H9 (cell line): ENCODE measurements at regions not wholly inside any gene's neighbourhood (a gene's known extent, or its start where the extent isn't known, plus 50 kb on each side); places are given as distances from the start of the nearest gene placed in this dataset.

ENCODE experiments used
- DNase-seq: peaks from one replicate; pipeline ENCODE4 v3.0.0-alpha.2; 2017
- H2AFZ ChIP-seq: one replicate; pipeline ENCODE4 v1.6.1; 2013; ENCODE audit warnings: mild to moderate bottlenecking, low read length, control low read depth, moderate library complexity
- H2AK5ac ChIP-seq: 2 replicates; pipeline ENCODE4 v1.6.1; 2013; ENCODE audit warnings: low read length, control low read depth, mixed read lengths; ENCODE audit not compliant: insufficient read length
- H2BK120ac ChIP-seq: one replicate; pipeline ENCODE4 v1.6.1; 2013; ENCODE audit warnings: low read depth, mild to moderate bottlenecking, low read length, control low read depth, inconsistent platforms; ENCODE audit not compliant: poor library complexity, severe bottlenecking
- H2BK12ac ChIP-seq: 2 replicates; pipeline ENCODE4 v1.6.1; 2013; ENCODE audit warnings: low read length, control low read depth, mixed read lengths, low read depth; ENCODE audit not compliant: insufficient read length
- H2BK15ac ChIP-seq: 2 replicates; pipeline ENCODE4 v1.6.1; 2013; ENCODE audit warnings: low read depth, low read length, control low read depth
- H2BK20ac ChIP-seq: one replicate; pipeline ENCODE4 v1.6.1; 2013; ENCODE audit warnings: low read depth, mild to moderate bottlenecking, low read length, control low read depth, inconsistent platforms; ENCODE audit not compliant: poor library complexity, severe bottlenecking
- H2BK5ac ChIP-seq: 2 replicates; pipeline ENCODE4 v1.6.1; 2013; ENCODE audit warnings: low read length, control low read depth, mixed read lengths; ENCODE audit not compliant: insufficient read length
- H3K14ac ChIP-seq: 2 replicates; pipeline ENCODE4 v1.6.1; 2013; ENCODE audit warnings: low read length, control low read depth; ENCODE audit not compliant: insufficient read depth
- H3K18ac ChIP-seq: 2 replicates; pipeline ENCODE4 v1.6.1; 2013; ENCODE audit warnings: low read depth, mild to moderate bottlenecking, mixed read lengths, low read length, control low read depth; ENCODE audit not compliant: insufficient read length
- H3K23ac ChIP-seq: 2 replicates; pipeline ENCODE4 v1.6.1; 2013; ENCODE audit warnings: low read length, control low read depth, mixed read lengths, low read depth; ENCODE audit not compliant: insufficient read length
- H3K23me2 ChIP-seq: 2 replicates; pipeline ENCODE4 v1.6.1; 2013; ENCODE audit warnings: low read depth, mild to moderate bottlenecking, mixed read lengths, low read length, control low read depth; ENCODE audit not compliant: insufficient read length, poor library complexity, severe bottlenecking
- H3K27ac ChIP-seq: 2 replicates; pipeline ENCODE4 v1.5.1; 2013; ENCODE audit warnings: low read length, control low read depth, mixed read lengths, low read depth; ENCODE audit not compliant: insufficient read length
- H3K27me3 ChIP-seq: 2 replicates; pipeline ENCODE4 v1.6.1; 2013; ENCODE audit warnings: low read length, control low read depth, inconsistent platforms; ENCODE audit not compliant: insufficient read depth
- H3K4ac ChIP-seq: 2 replicates; pipeline ENCODE4 v1.6.1; 2013; ENCODE audit warnings: low read depth, mild to moderate bottlenecking, control low read depth, inconsistent platforms, low read length, moderate library complexity
- H3K4me1 ChIP-seq: 2 replicates; pipeline ENCODE4 v1.6.1; 2013; ENCODE audit warnings: low read length, control low read depth, inconsistent platforms; ENCODE audit not compliant: insufficient read depth
- H3K4me2 ChIP-seq: 2 replicates; pipeline ENCODE4 v1.6.1; 2013; ENCODE audit warnings: low read length, control low read depth, mixed read lengths; ENCODE audit not compliant: insufficient read length, insufficient read depth
- H3K56ac ChIP-seq: 2 replicates; pipeline ENCODE4 v1.6.1; 2013; ENCODE audit warnings: low read depth, mild to moderate bottlenecking, mixed read lengths, low read length, control low read depth; ENCODE audit not compliant: insufficient read length
- H3K79me1 ChIP-seq: 2 replicates; pipeline ENCODE4 v1.6.1; 2013; ENCODE audit warnings: low read depth, mild to moderate bottlenecking, moderate library complexity, low read length, control low read depth, inconsistent platforms; ENCODE audit not compliant: insufficient read depth, poor library complexity, severe bottlenecking
- H3K79me2 ChIP-seq: 2 replicates; pipeline ENCODE4 v1.6.1; 2013; ENCODE audit warnings: low read length, control low read depth, inconsistent platforms; ENCODE audit not compliant: insufficient read depth
- H3K9ac ChIP-seq: 2 replicates; pipeline ENCODE4 v1.6.1; 2013; ENCODE audit warnings: low read length, control low read depth, mixed read lengths; ENCODE audit not compliant: insufficient read length; ENCODE audit errors: extremely low read depth
- H3K9me3 ChIP-seq: one replicate; pipeline ENCODE4 v1.6.1; 2013; ENCODE audit warnings: low read depth, low read length, inconsistent platforms; ENCODE audit not compliant: control insufficient read depth
- H3T11ph ChIP-seq: one replicate; pipeline ENCODE4 v1.6.1; 2013; ENCODE audit warnings: mild to moderate bottlenecking, low read length, control low read depth, inconsistent platforms
- H4K20me1 ChIP-seq: one replicate; pipeline ENCODE4 v1.6.1; 2013; ENCODE audit not compliant: control insufficient read depth, insufficient read length, insufficient read depth
- H4K5ac ChIP-seq: 2 replicates; pipeline ENCODE4 v1.6.1; 2013; ENCODE audit warnings: low read depth, mild to moderate bottlenecking, mixed read lengths, low read length, control low read depth; ENCODE audit not compliant: insufficient read length
- H4K8ac ChIP-seq: replicated peaks from 2 replicates; pipeline ENCODE4 v1.6.1; 2013; ENCODE audit warnings: low read length, control low read depth, mixed read lengths, low read depth; ENCODE audit not compliant: insufficient read length
- H4K91ac ChIP-seq: 2 replicates; pipeline ENCODE4 v1.6.1; 2013; ENCODE audit warnings: low read depth, mild to moderate bottlenecking, moderate library complexity, mixed read lengths, low read length, control low read depth; ENCODE audit not compliant: insufficient read length
- H3K27ac Mint-ChIP-seq, 3 experiments: 2 replicates in 2 of 3; 3 replicates in 1 of 3; pipeline ENCODE4 v1.8.0; 2020 to 2021; ENCODE audit warnings: mixed read lengths in 3 of 3, mild to moderate bottlenecking in 1 of 3, moderate library complexity in 1 of 3
- H3K27me3 Mint-ChIP-seq: 2 replicates; pipeline ENCODE4 v1.8.0; 2021; ENCODE audit warnings: low read depth, mild to moderate bottlenecking, moderate library complexity, mixed read lengths
- H3K36me3 Mint-ChIP-seq, 3 experiments: 2 replicates in 2 of 3; 3 replicates in 1 of 3; pipeline ENCODE4 v1.8.0; 2020 to 2021; ENCODE audit warnings: low read depth in 3 of 3, mixed read lengths in 3 of 3; ENCODE audit not compliant: insufficient read depth in 1 of 3
- H3K4me1 Mint-ChIP-seq, 2 experiments: 2 replicates each; pipeline ENCODE4 v1.8.0; 2020; ENCODE audit warnings: mixed read lengths in 2 of 2
- H3K4me3 Mint-ChIP-seq, 2 experiments: 2 replicates in 1 of 2; 3 replicates in 1 of 2; pipeline ENCODE4 v1.8.0; 2020 to 2021; ENCODE audit warnings: mild to moderate bottlenecking in 2 of 2, mixed read lengths in 2 of 2, moderate library complexity in 1 of 2
- H3K9me3 Mint-ChIP-seq, 2 experiments: 2 replicates in 1 of 2; 3 replicates in 1 of 2; pipeline ENCODE4 v1.8.0; 2020; ENCODE audit warnings: mild to moderate bottlenecking in 2 of 2, mixed read lengths in 2 of 2, moderate library complexity in 1 of 2
- WGBS: extraction: QIAGEN DNeasy Blood & Tissue Kit; methylation state at CpG from one replicate; pipeline ENCODE4 v1.1.7; 2013; ENCODE audit warnings: missing lambda C conversion rate, low lambda C conversion rate, mixed read lengths; ENCODE audit not compliant: insufficient read length; ENCODE audit errors: extremely low coverage; 5-methylcytosine and 5-hydroxymethylcytosine counted together
- TF ChIP-seq, protein P1 (sequence below): fragments of 200-600 bp; sonication (generic); conservative IDR thresholded peaks from 3 replicates; pipeline ENCODE4 v1.8.0; 2021; ENCODE audit warnings: antibody characterized with exemption, mild to moderate bottlenecking

DNA sequence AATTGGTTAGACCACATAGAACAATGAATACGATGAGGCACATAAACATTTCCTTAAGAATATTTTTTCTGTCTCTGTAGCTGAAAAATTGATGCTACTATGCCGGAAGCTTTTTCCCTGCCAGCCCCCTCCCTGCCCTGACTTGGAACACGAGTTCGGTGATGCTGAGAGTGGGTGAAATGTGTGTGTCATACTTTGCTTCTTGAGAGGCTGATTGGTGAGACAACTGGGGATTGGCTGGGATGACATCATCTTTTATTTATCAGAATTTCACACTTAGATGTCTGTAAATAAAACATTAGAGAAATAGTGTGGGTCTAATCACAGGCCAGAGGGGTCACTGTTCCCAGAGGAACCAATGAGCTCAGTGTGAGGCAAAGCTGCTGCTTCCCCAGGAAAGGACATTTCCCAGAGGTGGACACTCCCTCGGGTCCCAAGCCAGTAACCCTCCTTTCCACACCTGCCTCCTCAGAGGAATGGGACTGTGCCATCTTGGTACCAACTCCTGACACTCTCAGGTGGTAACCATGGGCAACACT, 195.4 kb upstream of the C1orf174 start:
- no peak overlapping the region for H3K14ac ChIP-seq
- no peak overlapping the region for H3K4ac ChIP-seq
- no peaks in the 10 kb centered on the region for H3K23me2 ChIP-seq
- 0 out of 4 replicates have a peak, but pooled peaks cover 3 to 7% of the 10 kb centered on the region in 2 experiments for H3K4me1 Mint-ChIP-seq
- H4K5ac ChIP-seq, result no peak overlapping the region
- no peak overlapping the region for H3K27ac ChIP-seq
- peaks cover 4 to 9% (median 7%) of the 10 kb centered on the region in 3 experiments; a peak in 5 of 7 replicates for H3K36me3 Mint-ChIP-seq
- no peaks in the 10 kb centered on the region for H4K20me1 ChIP-seq
- no peak overlapping the region for H3K56ac ChIP-seq
- no peak overlapping the region for H2AK5ac ChIP-seq
- H3K79me1 ChIP-seq, result no peaks in the 10 kb centered on the region
- no peaks in the 10 kb centered on the region for H3K27me3 ChIP-seq
- no peak overlapping the region for H2BK20ac ChIP-seq
- H3K27me3 Mint-ChIP-seq, result peaks cover 1% of the 10 kb centered on the region
- no peak overlapping the region for H2AFZ ChIP-seq
- H3K4me1 ChIP-seq, result no peaks in the 10 kb centered on the region; the same call in 1 of the 2 replicates
- no peak overlapping the region for H3K23ac ChIP-seq
- H2BK12ac ChIP-seq, result no peak overlapping the region
- H3K9ac ChIP-seq, result no peak overlapping the region
- no peaks in the 10 kb centered on the region for H3K9me3 ChIP-seq
- no peak overlapping the region for H3T11ph ChIP-seq
- H4K91ac ChIP-seq, result no peak overlapping the region
- DNase-seq, result no peak
- no peak overlapping the region for H3K4me2 ChIP-seq
- H2BK120ac ChIP-seq, result no peak overlapping the region
- no CpG with 5 or more reads among the region's 5 CpGs for WGBS
- TF ChIP-seq, protein P1, sequence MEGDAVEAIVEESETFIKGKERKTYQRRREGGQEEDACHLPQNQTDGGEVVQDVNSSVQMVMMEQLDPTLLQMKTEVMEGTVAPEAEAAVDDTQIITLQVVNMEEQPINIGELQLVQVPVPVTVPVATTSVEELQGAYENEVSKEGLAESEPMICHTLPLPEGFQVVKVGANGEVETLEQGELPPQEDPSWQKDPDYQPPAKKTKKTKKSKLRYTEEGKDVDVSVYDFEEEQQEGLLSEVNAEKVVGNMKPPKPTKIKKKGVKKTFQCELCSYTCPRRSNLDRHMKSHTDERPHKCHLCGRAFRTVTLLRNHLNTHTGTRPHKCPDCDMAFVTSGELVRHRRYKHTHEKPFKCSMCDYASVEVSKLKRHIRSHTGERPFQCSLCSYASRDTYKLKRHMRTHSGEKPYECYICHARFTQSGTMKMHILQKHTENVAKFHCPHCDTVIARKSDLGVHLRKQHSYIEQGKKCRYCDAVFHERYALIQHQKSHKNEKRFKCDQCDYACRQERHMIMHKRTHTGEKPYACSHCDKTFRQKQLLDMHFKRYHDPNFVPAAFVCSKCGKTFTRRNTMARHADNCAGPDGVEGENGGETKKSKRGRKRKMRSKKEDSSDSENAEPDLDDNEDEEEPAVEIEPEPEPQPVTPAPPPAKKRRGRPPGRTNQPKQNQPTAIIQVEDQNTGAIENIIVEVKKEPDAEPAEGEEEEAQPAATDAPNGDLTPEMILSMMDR, result no peak
- no peak overlapping the region for H2BK5ac ChIP-seq
- H3K9me3 Mint-ChIP-seq, result peaks cover 21% of the 10 kb centered on the region in 2 experiments
- no peaks in the 10 kb centered on the region for H3K79me2 ChIP-seq
- H2BK15ac ChIP-seq, result no peak overlapping the region
- no peak overlapping the region for H3K18ac ChIP-seq
- H3K27ac Mint-ChIP-seq, result no peak overlapping the region
- no peak overlapping the region for H4K8ac ChIP-seq
- H3K4me3 Mint-ChIP-seq, result no peak overlapping the region; a peak in 1 of 5 replicates
